ENCODE measurements at regions not wholly inside any gene's neighbourhood (a gene's known extent, or its start where the extent isn't known, plus 50 kb on each side); places are given as distances from the start of the nearest gene placed in this dataset.

GRCh38 chr12:29992366-29992765 lies 208.6 kb upstream of the TMTC1 start:
- whole genome bisulfite sequencing, 3 donors = 63 to 100% (median 98%) methylated on average over 2 of the region's 2 CpGs
- intact Hi-C loops (cut with DNase I) = no loop called here
- Histone ChIP-seq H3K4me3 (no peak overlapping the region), H3K27me3 (no peaks in the 10 kb centered on the region), H3K4me1 (ENCODE audit: insufficient read depth) (peaks cover 4% of the 10 kb centered on the region), H3K27ac (no peak overlapping the region), H3K36me3 (no peaks in the 10 kb centered on the region), H3K9me3 (no peaks in the 10 kb centered on the region)
- TF ChIP-seq CTCF (IDR thresholded peaks at IDR 0.05) = no peak
- no peak for TF ChIP-seq POLR2A (IDR thresholded peaks at IDR 0.05)
- no peak for TF ChIP-seq EP300 (IDR thresholded peaks at IDR 0.05)
- DNase-seq = no peak

- Histone ChIP-seq H3K36me3 (no peaks in the 10 kb centered on the region), H3K27me3 (no peaks in the 10 kb centered on the region), H3K4me1 (ENCODE audit: insufficient read depth) (peaks cover 4% of the 10 kb centered on the region), H3K4me3 (no peak overlapping the region), H3K9me3 (no peaks in the 10 kb centered on the region), H3K27ac (no peak overlapping the region)
- TF ChIP-seq CTCF (IDR thresholded peaks at IDR 0.05) (no peak), EP300 (IDR thresholded peaks at IDR 0.05) (no peak), POLR2A (IDR thresholded peaks at IDR 0.05) (no peak)
- DNase-seq = no peak
- intact Hi-C loops (cut with DNase I) = no loop called here
- WGBS, 3 donors = 87 to 96% (median 95%) methylated on average over 2 of the region's 2 CpGs
Measured at GRCh38 chr12:29991924-29992323, 208.2 kb upstream of the TMTC1 start.

GRCh38 chr12:29990971-29991370 lies 207.2 kb upstream of the TMTC1 start:
- peaks cover 4% of the 10 kb centered on the region for H3K4me1 ChIP-seq (ENCODE audit: insufficient read depth)
- no peak for DNase-seq
- no peak overlapping the region for H3K27ac ChIP-seq
- H3K9me3 ChIP-seq = no peaks in the 10 kb centered on the region
- H3K36me3 ChIP-seq = no peaks in the 10 kb centered on the region
- TF ChIP-seq POLR2A (IDR thresholded peaks at IDR 0.05) = no peak
- TF ChIP-seq CTCF (IDR thresholded peaks at IDR 0.05) = no peak
- no peak for TF ChIP-seq EP300 (IDR thresholded peaks at IDR 0.05)
- no peak overlapping the region for H3K4me3 ChIP-seq
- 54 to 73% (median 71%) methylated on average over 4 of the region's 4 CpGs for WGBS, 3 donors
- H3K27me3 ChIP-seq = no peaks in the 10 kb centered on the region
- intact Hi-C loops (cut with DNase I) = no loop called here

GRCh38 chr12:29983851-29984250 lies 200.1 kb upstream of the TMTC1 start:
- Histone ChIP-seq H3K27me3 (no peaks in the 10 kb centered on the region), H3K36me3 (no peaks in the 10 kb centered on the region), H3K27ac (no peak overlapping the region), H3K9me3 (no peaks in the 10 kb centered on the region), H3K4me1 (ENCODE audit: insufficient read depth) (peaks cover 2% of the 10 kb centered on the region), H3K4me3 (no peak overlapping the region)
- no peak for TF ChIP-seq EP300 (IDR thresholded peaks at IDR 0.05)
- WGBS, 3 donors = 28 to 57% (median 30%) methylated on average over 2 of the region's 2 CpGs
- DNase-seq = no peak
- intact Hi-C loops (cut with DNase I) = loop anchor here in 1 of 4 donors (5.0 kb wide), 1 partner anchor 1552 kb away; no protein-coding TSS in a partner anchor

- intact Hi-C loops (cut with DNase I) = loop anchor here in 1 of 4 donors (5.0 kb wide), 1 partner anchor 1548 kb away; no protein-coding TSS in a partner anchor
- TF ChIP-seq CTCF (IDR thresholded peaks at IDR 0.05) = no peak
- no peak for TF ChIP-seq POLR2A (IDR thresholded peaks at IDR 0.05)
- TF ChIP-seq EP300 (IDR thresholded peaks at IDR 0.05) = no peak
Measured at GRCh38 chr12:29980304-29980703, 196.6 kb upstream of the TMTC1 start.

More at GRCh38 chr12:29980304-29980703, 196.6 kb upstream of the TMTC1 start:
- Histone ChIP-seq H3K9me3 (no peaks in the 10 kb centered on the region), H3K27ac (no peak overlapping the region), H3K27me3 (no peaks in the 10 kb centered on the region), H3K4me1 (ENCODE audit: insufficient read depth) (peaks cover 2% of the 10 kb centered on the region), H3K4me3 (no peak overlapping the region), H3K36me3 (no peaks in the 10 kb centered on the region)
- DNase-seq = no peak

Measured in ovary (tissue), 7 donors.